ENCODE measurements at regions not wholly inside any gene's neighbourhood (a gene's known extent, or its start where the extent isn't known, plus 50 kb on each side); places are given as distances from the start of the nearest gene placed in this dataset.

DNA sequence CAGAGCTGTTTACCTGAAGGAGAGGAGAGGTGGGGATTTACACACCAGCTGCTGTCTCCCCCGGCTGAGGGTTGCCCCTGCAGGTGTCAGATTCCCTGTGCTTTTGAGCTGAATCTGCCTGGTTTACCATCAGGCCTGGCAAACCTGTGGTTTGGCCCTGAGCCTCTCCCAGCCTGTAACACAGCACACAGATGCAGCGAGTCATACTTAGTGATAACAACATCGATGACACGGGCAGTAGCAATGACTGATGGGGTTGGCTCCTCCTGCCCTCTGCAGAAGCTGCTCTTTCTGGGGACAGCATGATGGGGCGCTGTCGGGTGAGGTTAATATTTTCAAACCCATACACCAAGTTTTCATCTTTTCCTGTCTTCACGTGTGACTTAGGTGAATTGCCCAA, 380.0 kb upstream of the B3GAT1 start:
- no peak for DNase-seq

DNA sequence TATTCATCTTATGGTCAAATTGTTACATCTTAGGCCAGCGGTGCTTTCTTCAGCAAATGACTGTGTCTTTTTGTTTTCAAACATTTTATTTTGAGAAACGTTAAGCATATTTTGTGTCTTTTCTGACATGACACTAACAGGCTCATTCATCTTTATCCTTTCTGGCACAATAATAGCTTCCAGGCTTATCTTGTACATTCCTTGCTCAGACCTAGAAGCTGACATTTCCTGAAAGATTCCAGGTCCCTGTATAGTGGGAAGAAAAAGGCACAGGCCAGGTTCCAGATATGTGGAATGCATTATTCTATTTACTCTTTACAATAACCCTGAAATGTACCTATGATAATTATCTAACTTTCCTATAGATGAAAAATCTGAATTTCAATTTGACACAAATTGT, 379.1 kb upstream of the B3GAT1 start:
- DNase-seq, result no peak

DNA sequence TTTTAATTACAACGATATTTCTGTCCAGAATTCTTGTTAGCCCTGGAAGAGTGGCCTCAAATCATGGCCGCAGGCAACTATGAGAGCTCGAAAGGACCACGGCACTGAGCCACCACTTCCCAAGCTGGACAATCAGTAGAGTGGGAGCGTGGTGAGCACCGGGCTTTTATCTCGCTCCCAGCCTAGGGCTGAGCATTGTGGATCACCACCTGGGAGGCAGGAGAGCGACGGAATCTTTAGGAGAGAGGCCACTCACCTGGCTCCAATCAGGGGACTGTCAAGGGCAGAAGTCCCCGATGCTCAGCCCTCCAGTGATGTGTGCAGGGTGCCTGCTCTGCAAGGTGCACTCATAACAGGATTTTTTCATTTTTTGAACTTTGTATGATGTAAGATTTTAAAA, 377.1 kb upstream of the B3GAT1 start:
- no peak for DNase-seq

DNA sequence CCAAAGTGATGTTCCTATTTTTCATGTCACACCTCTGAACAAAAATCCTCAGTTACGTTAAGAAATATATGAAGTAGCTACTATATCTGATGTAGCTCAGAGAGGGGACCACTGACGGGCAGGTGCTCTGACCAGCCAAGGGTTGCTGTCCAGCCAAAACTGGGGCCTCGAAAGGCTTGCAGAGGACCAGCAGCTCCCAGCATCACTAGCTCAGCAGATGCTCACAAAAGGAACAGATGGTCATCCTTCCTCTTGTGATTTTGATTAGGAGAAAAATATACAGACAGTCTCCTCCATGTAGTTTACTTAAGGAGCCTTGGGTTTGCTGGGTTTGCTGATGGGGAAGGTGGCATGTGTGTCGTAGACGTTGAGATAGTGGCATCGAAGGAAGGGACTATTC, 374.6 kb upstream of the B3GAT1 start:
- no peak for DNase-seq

DNA sequence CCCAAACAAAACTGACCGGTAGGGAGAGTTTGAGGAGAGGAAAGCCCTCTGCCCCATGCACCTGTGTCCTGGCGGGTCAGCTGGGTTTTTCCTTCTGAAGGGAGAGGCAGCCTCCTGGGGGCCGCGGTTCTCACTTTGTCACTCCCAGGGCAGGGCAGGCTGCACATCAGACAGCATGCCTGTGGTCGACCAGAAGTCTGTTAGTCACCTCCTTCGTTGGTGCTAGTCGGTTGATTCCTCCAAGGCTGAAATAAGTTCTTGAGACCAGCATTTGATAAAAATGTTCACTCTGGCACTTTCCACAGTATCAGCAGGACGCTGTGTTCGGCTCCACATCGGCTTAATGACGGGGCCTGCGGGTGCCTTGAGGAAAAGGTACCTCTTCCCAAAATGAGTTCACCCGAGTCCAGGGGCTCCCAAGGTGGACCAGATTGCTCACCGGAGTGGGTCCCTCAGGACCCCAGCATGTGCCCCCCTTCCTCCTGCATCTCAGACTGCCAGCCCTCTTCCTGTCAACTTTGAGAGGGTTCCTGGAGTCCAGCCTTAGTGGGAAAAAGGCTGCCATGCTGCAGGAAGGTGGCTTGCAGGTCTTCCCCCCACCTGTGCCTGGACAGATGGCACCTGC, 373.7 kb upstream of the B3GAT1 start:
- DNase-seq, result no peak

DNA sequence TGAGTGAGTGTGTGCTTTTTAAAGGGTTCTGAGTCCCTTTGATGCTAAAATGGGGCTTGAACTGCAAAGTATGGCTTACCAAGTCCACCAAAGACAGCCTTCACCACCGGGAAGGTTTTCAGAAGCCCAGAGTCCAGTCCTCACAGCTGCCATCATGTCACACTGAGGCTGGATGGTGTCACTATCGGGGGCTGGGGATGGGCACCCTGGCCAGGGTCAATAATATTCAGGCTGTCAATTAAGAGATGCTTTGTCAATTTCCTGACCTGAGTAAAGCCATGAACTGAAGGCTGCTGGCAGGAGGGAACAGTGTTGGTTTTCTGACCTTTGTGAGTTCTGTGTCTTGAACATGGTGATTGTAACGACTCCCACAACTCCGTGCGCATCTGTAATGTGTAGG, 373.0 kb upstream of the B3GAT1 start:
- no peak for DNase-seq

DNA sequence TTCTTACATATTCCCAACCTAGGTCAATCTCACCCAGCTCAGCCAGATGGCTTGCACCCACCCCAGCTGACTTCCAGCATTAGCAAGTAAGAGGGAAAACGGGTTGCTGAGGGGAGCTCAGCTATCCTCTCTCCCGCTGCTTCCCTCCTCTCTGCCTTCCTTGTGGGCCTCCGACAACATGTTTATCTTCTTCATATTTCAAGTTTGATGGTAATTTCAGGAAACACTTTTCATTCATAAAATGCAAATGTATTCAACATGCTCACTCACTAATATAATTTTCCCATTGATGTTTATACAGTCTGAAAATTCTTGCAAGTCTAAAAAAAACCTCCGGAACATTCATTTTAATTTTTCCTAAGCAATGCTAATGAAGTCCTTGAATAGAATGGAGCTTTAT, 372.5 kb upstream of the B3GAT1 start:
- DNase-seq, result no peak

DNA sequence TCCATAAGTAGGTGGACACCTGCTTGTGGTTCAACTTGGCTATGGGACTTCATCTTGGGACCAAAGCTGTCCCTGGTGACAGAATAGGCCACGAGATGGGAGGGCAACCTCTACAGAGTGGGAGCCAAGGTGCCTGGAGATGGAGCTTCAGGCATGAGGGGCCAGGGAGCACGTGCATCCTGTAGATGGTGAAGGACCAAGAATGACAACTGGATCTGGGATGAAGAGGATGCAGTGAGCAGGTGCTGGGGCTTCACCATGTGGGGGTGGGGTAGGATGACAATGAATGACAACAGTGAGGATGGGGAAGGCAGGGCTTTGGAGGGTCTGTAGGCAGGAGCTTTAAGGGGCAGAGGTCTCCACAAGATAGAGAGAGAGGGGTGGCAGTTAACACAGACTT, 372.0 kb upstream of the B3GAT1 start:
- no peak for DNase-seq

DNA sequence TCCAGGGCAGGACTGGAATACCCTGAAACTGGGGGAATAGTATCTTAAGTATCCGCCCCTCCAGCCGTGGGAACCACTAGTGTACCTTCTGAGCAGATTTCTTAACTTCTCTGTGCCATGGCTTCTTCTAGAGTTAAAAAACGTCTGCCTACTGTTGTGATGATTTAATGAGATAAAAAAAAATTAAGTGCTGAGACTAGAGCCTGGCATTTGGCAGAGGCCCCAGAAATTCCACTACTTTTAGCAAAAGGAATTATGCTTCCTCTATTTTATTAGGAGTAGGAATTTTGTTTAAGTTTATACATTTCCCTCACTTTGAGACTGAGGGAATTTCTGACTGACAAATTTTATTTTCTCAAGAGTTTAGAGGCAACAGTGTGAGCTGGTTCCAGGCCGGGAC, 371.2 kb upstream of the B3GAT1 start:
- no peak for DNase-seq

DNA sequence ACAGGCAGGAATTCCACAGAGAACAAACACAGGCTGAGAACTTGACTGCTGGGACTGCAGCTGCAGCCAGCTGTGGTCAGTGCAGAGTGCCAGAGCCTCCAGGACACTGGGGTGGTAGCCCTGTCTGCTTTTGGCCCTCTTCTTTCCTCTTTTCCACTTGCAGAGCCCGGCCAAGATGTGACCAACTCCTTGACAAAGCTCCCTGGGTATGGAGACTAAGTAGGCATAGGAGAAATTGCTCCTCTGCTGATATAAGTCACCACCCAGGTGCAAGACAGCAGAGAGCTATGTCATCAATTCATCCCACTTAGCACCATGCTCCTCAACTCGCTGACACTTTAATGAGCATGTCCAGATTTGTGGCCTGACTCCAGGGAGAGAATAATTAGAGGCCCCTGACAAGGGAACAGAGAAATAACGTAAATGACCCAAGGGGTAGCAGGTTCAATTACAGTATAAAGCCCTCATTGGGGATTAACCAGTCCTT, 369.4 kb upstream of the B3GAT1 start:
- DNase-seq, result no peak

DNA sequence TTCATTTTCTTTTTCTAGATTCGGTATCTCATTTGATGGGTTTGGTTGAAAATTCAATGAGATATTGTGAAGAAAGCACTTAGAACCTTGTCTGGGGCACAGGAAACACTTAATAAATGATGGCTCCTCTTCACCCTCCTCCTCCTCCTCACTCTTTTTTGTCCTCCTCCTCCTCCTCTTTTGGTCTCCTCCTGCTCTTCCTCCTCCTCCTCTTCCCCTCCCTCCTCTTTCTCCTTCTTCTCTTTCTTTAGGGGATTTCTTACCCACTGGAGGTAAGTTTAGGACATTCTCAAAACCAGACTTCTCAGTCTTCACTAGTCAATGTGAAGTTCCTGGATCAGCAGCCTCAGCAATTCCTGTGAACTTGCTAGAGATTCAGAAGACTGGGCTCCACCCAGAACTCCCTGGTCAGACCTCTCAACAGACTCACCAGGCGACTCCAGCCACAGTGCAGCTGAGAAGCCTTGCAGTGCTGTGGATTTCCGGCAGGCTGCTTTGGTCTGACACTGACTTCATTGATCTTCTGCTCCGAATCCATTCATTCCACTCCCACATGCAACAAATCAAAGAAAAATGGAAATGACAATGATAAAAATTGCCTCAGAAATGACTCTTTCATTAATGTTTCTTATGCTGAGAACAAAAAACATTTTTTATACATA, 368.6 kb upstream of the B3GAT1 start:
- no peak for DNase-seq

DNA sequence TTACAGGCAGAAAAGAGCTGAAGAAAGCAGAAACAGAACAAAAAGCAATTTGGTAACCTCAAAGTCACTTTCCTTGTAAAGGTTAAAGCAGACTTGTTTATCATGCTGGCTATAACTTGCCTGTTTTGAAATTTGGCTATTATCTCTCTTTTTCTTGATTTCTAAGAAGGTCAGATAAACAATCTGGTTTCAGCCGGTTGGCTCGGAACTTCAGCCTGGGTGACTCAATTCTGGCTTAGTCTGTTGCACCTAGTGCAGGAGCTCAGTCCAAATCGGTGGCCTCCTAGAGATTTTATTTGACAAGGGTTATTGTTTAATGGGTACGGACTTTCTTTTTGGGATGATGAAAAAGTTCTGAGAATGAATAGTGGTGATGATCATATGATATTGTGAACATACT, 367.1 kb upstream of the B3GAT1 start:
- no peak for DNase-seq

DNA sequence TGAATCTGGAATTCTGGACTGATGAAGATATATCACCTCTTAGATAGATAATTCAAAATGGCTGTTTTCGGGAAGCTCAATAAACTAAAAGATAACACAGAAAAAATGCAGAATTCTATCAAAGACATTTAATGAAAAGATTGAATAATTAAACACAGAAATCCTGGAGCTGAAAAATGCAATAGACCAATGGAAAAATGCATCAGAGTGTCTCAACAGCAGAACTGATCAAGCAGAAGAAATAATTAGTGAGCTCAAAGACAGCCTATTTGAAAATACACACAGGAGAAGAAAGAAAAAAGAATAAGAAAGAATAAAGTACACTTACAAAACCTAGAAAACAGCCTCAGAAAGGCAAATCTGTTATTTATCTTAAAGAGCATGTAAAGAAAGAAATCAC, 356.4 kb upstream of the B3GAT1 start:
- no peak for DNase-seq

DNA sequence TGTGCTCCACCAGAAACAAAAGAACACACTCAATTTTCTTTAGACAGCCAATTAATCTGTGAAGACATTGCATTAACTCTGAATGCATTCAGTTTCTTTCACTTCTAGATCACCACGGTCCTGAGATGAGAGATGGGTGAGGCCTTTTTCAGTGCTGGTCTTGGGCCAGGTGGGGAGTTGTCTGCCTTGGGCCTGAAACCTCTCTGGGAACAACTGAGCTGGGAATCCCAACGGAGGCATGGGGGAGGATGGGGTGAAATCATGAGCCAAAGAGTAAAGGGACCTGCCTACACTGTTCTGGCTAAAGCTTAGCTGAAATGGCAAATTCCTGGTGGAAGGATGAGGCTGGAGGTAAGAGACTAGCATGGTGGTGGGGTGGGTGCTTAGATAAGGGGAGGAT, 353.5 kb upstream of the B3GAT1 start:
- no peak for DNase-seq

DNA sequence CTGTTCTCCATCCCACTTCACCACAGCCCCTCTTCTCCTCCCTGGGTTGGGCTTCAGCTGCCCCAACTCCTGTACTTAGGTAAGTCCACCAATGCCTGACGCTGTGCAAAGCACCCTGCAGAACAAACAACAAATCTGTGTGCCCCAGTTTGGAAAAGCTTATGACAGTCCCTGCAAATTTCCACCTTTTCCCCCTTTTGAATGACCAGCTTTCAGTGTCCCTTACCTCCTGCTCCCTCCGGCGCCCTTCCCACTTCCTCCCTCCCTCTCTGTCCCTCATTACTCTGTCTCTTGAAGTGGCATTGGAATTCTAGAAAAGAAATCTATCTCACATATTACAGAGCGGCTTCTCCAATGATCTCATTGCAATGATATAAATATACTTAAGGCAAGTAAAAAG, 352.9 kb upstream of the B3GAT1 start:
- DNase-seq, result no peak

DNA sequence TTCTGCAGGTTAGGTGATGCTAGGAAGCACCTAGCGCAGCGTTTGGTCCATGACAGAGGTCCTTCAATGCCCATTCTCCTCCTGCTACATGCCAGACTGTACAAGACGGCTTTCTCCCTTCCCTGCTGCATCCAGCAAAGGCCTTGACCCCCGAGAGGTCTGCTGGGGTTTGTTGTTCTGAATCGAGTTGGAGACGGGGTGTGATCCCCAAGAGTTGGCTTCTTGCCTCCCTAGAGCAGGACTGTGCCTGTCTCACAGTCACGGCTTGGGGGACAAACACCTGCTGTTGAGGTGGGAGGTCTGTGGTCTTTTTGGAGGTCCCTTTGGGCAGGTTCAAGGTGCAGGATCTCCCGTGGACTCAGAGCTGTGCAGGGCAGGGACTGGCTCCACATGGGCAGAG, 352.3 kb upstream of the B3GAT1 start:
- DNase-seq, result no peak

DNA sequence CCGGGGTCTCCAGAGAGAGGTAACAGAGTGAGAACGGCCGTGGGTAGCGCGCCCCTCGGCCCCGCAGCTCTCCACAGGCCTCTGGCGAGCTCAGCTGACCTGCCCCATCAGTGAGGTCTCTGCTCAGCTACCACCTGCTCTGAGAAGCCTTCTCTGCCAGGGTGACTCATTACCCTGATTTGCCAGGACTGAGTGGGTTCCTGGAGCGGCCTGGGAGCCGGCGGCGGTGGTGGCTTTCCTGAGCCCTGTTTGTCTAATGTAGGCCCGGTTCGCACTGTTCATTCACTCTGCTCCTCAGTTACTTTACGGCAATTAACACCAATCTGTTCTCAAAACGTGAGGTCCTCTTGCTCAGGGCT, 351.0 kb upstream of the B3GAT1 start:
- no peak for DNase-seq

DNA sequence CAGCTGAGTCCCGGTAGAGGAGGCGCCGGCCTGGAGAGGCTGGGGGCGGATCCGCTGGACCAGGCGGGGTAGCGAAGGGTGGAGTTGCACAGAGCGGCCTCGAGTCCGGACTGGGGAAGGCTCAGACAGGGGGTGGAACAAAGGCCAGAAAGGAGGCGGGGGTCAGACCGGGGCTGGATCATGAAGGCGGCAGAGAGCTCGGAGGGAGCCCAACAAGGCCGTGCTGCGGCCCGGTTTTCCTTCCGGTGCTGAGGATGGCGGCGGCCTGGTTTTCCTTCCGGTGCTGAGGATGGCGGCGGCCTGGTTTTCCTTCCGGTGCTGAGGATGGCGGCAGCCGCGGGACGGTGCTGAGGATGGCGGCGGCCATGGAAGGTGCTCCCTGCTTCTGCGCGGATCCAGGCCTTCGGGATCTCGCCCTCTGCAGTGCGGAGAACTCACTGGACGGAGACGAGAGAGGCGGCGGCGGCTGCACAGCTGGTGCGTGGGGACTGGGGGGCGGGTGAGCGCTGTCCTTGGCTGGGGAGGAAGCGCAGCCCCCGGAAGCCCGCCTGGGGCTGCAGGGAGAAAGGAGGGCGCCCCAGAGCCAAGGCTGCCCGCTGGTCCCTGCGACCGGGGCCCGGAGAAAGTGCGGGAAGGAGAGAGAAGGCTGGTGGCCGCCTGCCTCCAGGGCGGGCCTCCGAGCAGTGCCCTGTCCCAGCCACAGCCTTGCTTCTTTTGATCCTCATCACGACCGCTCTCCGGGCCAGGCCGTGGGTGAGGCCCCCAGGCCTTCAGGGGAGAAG, 350.4 kb upstream of the B3GAT1 start:
- no peak for DNase-seq

DNA sequence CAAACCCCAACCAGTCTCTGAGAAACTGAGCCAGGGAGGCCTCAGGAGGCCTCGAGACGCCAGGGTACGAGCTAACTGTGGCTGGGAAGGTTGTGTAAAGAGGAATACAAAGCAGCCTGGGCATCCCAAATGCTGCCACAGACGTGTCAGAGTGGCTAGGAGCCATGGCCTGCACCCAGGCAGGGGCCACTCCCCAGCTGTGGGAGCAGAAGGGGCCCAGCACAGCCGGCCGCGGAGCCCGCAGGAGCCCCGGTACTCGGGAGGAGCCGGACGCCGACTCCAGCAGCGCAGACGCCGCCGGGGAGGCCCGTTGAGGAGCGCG, 349.8 kb upstream of the B3GAT1 start:
- DNase-seq, result no peak

DNA sequence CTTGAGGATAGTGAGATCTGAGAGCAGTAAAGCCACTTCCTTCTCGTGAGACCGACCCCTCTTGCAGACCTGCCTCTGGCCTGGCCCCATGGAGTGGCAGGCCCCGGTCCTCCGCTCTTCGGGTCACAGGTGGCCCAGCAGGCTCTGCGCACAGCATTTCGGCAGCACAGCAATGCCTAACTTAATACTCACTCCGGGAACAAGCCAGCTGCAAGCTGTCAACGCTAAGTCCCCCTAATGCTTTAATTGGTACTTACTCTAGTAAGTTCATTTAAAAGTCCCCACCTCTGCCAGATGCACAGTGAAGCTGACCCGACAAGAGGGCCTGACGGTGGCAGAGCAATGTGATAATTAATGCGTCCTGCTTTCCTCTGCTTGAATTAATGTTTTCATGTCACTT, 349.3 kb upstream of the B3GAT1 start:
- DNase-seq, result no peak

DNA sequence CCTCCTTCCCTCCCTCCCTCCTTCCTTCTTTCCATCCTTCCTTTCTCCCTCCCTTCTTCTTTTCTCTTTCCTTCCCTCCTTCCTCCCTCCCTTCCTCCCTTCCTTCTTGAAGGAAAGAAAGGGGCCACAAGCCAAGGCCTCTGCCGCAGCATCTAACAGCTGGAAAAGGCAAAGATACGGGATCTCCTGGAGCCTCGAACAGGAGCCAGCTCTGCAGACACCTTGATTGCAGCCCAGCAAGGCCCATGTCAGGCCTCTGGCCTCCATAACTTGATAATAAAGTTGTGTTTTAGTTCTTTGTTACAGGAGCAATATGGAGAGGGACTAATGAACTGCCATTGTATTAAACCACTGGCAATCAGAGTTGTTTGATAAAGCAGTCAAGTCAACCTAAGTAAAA, 348.9 kb upstream of the B3GAT1 start:
- DNase-seq, result no peak

DNA sequence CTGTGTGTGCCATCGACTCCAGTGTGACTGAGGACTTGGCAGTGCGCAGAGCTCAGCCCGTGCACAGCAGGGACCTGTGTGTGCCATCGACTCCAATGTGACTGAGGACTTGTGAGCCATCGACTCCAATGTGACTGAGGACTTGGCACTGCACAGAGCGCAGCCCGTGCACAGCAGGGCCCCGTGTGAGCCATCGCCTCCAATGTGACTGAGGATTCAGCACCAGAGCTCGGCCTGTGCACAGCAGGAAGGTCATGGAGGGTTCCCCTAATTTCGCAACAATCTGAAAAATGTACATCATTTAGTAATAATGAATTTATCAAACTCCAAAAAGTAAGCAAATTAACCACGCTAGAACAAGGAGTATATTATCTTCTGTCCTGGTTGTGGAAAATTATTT, 348.3 kb upstream of the B3GAT1 start:
- DNase-seq, result no peak

DNA sequence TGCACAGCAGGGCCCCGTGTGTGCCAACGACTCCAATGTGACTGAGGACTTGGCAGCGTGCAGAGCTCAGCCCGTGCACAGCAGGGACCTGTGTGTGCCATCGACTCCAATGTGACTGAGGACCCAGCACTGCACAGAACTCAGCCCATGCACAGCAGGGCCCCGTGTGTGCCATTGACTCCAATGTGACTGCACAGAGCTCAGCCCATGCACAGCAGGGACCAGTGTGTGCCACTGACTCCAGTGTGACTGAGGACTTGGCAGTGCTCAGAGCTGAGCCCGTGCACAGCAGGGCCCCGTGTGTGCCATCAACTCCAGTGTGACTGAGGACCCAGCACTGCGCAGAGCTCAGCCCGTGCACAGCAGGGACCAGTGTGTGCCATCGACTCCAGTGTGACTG, 347.8 kb upstream of the B3GAT1 start:
- no peak for DNase-seq

DNA sequence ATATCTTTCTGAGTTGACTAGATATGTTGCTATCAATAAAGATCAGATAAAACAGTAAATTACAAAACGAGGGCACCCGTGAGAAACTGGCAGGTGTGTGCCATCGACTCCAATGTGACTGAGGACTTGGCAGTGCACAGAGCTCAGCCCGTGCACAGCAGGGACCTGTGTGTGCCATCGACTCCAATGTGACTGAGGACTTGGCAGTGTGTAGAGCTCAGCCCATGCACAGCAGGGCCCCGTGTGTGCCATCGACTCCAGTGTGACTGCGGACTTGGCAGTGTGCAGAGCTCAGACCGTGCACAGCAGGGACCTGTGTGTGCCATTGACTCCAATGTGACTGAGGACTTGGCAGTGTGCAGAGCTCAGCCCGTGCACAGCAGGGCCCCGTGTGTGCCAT, 347.2 kb upstream of the B3GAT1 start:
- peak; percentile 18 for DNase-seq

Measured in NCI-H345 (cell line).